LNCaP clone FGC (cell line): ENCODE measurements at regions not wholly inside any gene's neighbourhood (a gene's known extent, or its start where the extent isn't known, plus 50 kb on each side); places are given as distances from the start of the nearest gene placed in this dataset.

Experiments
- DNase-seq: peaks from one replicate; pipeline ENCODE4 v3.0.0-alpha.2; 2011; ENCODE audit warnings: low read depth
- H3K4me3 ChIP-seq: 2 replicates; pipeline ENCODE4 v1.5.1; 2011; ENCODE audit warnings: mild to moderate bottlenecking, low read depth, low read length, control low read depth
- CTCF ChIP-seq: IDR thresholded peaks from 2 replicates; pipeline ENCODE4 v1.5.1; 2012; ENCODE audit warnings: mild to moderate bottlenecking; ENCODE audit not compliant: control insufficient read depth, insufficient read depth; ENCODE audit errors: extremely low read depth

GRCh38 chr2:109685453-109685852 lies 71.3 kb downstream of the SOWAHC start:
- no peak for DNase-seq
- TF ChIP-seq CTCF = no peak

DNA sequence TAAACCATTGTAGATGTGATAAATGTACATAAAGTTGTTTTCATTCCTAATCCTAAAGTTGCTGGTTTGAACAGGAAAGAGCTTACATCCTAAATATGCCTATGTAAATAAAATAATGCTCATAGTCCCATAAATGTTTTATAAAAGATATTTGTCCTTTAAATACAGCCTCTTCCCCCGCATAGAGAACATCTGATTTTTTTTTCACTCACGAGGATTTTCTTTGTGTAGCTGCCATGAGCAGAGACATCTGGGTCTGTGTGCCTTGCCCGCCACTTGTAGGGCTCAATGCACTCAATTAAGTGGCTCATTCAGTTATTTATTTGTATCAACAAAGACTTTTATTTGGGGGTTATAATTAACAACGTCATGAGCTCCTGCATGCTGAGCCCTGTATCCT lies 72.8 kb downstream of the SOWAHC start:
- no peak for TF ChIP-seq CTCF
- no peak overlapping the region for H3K4me3 ChIP-seq
- DNase-seq = no peak

More at GRCh38 chr2:109685453-109685852, 71.3 kb downstream of the SOWAHC start:
- H3K4me3 ChIP-seq = no peak overlapping the region

DNA sequence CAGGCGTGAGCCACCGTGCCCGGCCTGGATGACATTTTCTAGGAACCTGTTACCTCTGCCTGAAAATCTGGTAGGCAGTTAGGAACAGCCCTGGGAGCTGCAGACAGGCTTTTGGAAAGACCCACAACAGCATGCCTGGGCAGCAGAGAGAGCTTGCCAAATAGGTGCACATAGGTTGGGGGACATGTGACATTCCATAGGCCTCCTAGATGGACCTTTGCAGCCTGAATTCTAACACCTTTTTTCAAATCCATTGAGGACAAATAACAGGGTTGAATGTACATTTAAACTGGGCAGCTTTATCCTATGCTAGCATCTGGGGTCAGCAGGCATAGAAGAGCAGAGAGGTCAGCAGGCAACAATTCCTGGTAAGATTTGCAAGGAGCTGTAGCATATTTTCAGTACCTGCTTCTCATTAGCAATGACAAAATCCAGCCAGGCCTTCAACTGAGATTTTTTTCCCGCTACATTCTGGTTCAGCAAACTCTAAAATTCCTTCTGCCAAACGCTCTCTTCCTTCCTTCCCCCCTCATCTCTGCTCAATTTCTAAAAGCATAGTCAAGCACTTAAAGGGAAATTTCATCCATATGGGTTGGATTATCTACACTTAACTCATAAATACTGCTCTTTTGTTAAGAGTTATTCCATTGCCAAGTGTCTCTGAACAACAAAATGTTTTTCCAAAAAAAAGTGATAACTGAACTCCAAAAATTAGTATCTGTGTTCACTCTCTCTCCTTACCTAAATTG lies 75.2 kb downstream of the SOWAHC start:
- no peak for TF ChIP-seq CTCF
- no peak for DNase-seq
- no peak overlapping the region for H3K4me3 ChIP-seq

DNA sequence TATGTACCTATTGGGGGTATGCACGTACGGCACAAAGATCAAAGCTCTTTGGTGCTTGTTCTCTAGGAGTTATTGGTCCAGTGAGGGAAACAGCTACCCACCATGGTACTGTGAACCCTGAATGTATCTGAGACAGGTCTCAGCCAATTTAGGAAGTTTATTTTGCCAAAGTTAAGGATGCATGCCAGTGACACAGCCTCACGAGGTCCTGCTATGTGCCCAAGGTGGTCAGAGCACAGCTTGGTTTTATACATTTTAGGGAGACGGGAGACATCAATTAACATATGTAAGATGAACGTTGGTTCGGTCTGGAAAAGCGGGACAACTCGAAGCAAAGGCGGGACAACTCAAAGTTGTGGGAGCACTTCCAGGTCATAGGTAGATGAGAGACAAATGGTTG lies 75.8 kb downstream of the SOWAHC start:
- H3K4me3 ChIP-seq = no peak overlapping the region
- DNase-seq = no peak
- no peak for TF ChIP-seq CTCF

GRCh38 chr2:109690457-109690821 lies 76.3 kb downstream of the SOWAHC start:
- no peak overlapping the region for H3K4me3 ChIP-seq
- no peak for DNase-seq
- TF ChIP-seq CTCF = no peak

GRCh38 chr2:109690822-109691541 lies 76.8 kb downstream of the SOWAHC start:
- DNase-seq = peak; percentile 85
- H3K4me3 ChIP-seq = no peak overlapping the region
- TF ChIP-seq CTCF = no peak
